ENCODE measurements at regions not wholly inside any gene's neighbourhood (a gene's known extent, or its start where the extent isn't known, plus 50 kb on each side); places are given as distances from the start of the nearest gene placed in this dataset.

- Histone ChIP-seq H3K9me3 (replicated peaks; ENCODE audit: control insufficient read depth, insufficient read depth, low read length) (no peaks in the 10 kb centered on the region), H3K36me3 (ENCODE audit: control insufficient read depth in 2 of 2, extremely low read depth in 1 of 2, insufficient read depth in 2 of 2, low read length in 2 of 2) (no peaks in the 10 kb centered on the region), H3K9ac (replicated peaks; ENCODE audit: extremely low read depth, insufficient read depth, low read length) (no peak overlapping the region), H3K9me1 (replicated peaks; ENCODE audit: control insufficient read depth, extremely low read depth, insufficient read depth, low read length) (no peaks in the 10 kb centered on the region), H3K4me3 (replicated peaks in 1 of 3; ENCODE audit: insufficient read depth in 1 of 3, low read depth in 1 of 3, low read length in 3 of 3) (no peak overlapping the region), H4K20me1 (replicated peaks; ENCODE audit: control insufficient read depth, extremely low read depth, insufficient read depth, low read length) (no peaks in the 10 kb centered on the region), H3K4me1 (ENCODE audit: control insufficient read depth, extremely low read depth, insufficient read depth, low read length) (no peaks in the 10 kb centered on the region), H3K27ac (ENCODE audit: insufficient read depth, low read depth, low read length) (no peak overlapping the region), H3K4me2 (ENCODE audit: insufficient read depth, low read length) (no peak overlapping the region), H2AFZ (ENCODE audit: low read depth, low read length) (no peak overlapping the region), H3K27me3 (ENCODE audit: control insufficient read depth in 2 of 2, insufficient read depth in 2 of 2, low read length in 2 of 2) (no peaks in the 10 kb centered on the region), H3K79me2 (ENCODE audit: control insufficient read depth, insufficient read depth, low read length) (no peaks in the 10 kb centered on the region)
- DNase-seq (ENCODE audit: low read depth, low spot score) (no peak), FAIRE-seq (no peak)
- intact Hi-C loops (cut with micrococcal nuclease): no loop called here
- no peak for TF ChIP-seq EZH2 (IDR thresholded peaks at IDR 0.05; ENCODE audit: borderline replicate concordance, low read depth, low read length, severe bottlenecking)
- TF ChIP-seq FOS (IDR thresholded peaks at IDR 0.05; ENCODE audit: borderline replicate concordance, insufficient read depth, low read length): no peak
- TF ChIP-seq MAX (IDR thresholded peaks at IDR 0.05; ENCODE audit: insufficient read depth, insufficient read length): no peak
- no peak for TF ChIP-seq MYC (IDR thresholded peaks at IDR 0.05; ENCODE audit: low read depth, low read length)
- TF ChIP-seq POLR2AphosphoS5 (IDR thresholded peaks at IDR 0.05; ENCODE audit: insufficient read depth, low read depth, low read length): no peak
- TF ChIP-seq CTCF (IDR thresholded peaks at IDR 0.05; ENCODE audit: extremely low read depth in 1 of 2, insufficient read depth in 1 of 2, low read depth in 1 of 2, low read length in 2 of 2): no peak
- TF ChIP-seq JUN (IDR thresholded peaks at IDR 0.05; ENCODE audit: borderline replicate concordance, insufficient read depth, insufficient read length, low read depth): no peak
- TF ChIP-seq GATA2 (IDR thresholded peaks at IDR 0.05; ENCODE audit: insufficient read depth, insufficient read length, low read depth, low read length): no peak
- TF ChIP-seq POLR2A (IDR thresholded peaks at IDR 0.05; ENCODE audit: low read depth, low read length): no peak
- dilution Hi-C loops (cut with MboI; ENCODE audit: extremely low pct_ligation_motif_present, low sequenced_read_pairs): no loop called here
- ChIA-PET POLR2A (no interaction called here), CTCF (interaction anchor here (1.1 kb wide), 1 partner anchor 12 kb away, joined by 3 read pairs; no protein-coding TSS in a partner anchor)
- BruUV-seq (replicated peaks): no TSS peak
Measured at GRCh38 chr2:19300961-19301360, 57.5 kb downstream of the OSR1 start.

Data from endothelial cell of umbilical vein (primary cell).